Esophagus (tissue), 2 donors: ENCODE measurements at regions not wholly inside any gene's neighbourhood (a gene's known extent, or its start where the extent isn't known, plus 50 kb on each side); places are given as distances from the start of the nearest gene placed in this dataset.

Source experiments
- H3K27ac ChIP-seq, 2 donors: one replicate each; pipeline ENCODE4 v1.5.1; 2013; ENCODE audit warnings: low read depth in 2 of 2, mild to moderate bottlenecking in 2 of 2, inconsistent platforms in 1 of 2, low read length in 1 of 2, moderate library complexity in 1 of 2
- H3K27me3 ChIP-seq, 2 donors: one replicate each; pipeline ENCODE4 v1.6.1; 2013; ENCODE audit warnings: low read length in 2 of 2, control low read depth in 1 of 2, mild to moderate bottlenecking in 1 of 2; ENCODE audit not compliant: insufficient read depth in 2 of 2, control insufficient read depth in 1 of 2
- H3K36me3 ChIP-seq, 2 donors: one replicate each; pipeline ENCODE4 v1.6.1; 2013; ENCODE audit warnings: low read length in 1 of 2; ENCODE audit not compliant: control insufficient read depth in 2 of 2, insufficient read depth in 2 of 2
- H3K4me1 ChIP-seq, 2 donors: one replicate each; pipeline ENCODE4 v1.6.1; 2013; ENCODE audit warnings: low read length in 1 of 2; ENCODE audit not compliant: control insufficient read depth in 2 of 2, insufficient read depth in 2 of 2
- H3K4me3 ChIP-seq, 2 donors: one replicate each; pipeline ENCODE4 v1.5.1; 2013; ENCODE audit warnings: low read length in 2 of 2, mild to moderate bottlenecking in 2 of 2, low read depth in 1 of 2, moderate library complexity in 1 of 2
- H3K9me3 ChIP-seq, 2 donors: one replicate each; pipeline ENCODE4 v1.6.1; 2013; ENCODE audit warnings: mild to moderate bottlenecking in 2 of 2, low read depth in 1 of 2, low read length in 1 of 2, moderate library complexity in 1 of 2; ENCODE audit not compliant: control insufficient read depth in 2 of 2, insufficient read depth in 1 of 2
- WGBS, 2 donors: extraction: QIAGEN DNeasy Blood & Tissue Kit; methylation state at CpG; one replicate each; pipeline ENCODE4 v1.1.7; 2013; 5-methylcytosine and 5-hydroxymethylcytosine counted together
- donor health status: healthy with polysubstance abuse.
- donor health status: Bipolar disorder and iron deficiency.

DNA sequence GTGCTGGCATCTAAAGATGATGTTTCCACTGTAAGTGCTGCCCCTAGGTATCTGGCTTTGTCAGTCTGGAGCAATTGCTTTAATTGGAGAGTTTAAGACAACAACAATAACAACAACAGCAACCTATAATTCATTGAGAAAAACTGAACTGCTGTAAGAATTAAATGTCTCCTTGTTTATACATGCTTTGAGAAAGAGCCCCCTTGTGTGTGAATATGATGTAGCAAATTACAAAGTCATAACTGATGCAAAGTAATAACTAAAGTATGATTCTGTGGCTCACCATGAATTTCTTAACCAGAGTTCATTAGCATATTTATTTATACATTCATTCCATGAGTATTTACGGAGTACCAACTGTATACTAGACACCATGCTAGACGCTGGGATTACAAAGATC is 59.2 kb upstream of the PRIMA1 start:
- Histone ChIP-seq H3K4me3 (no peak overlapping the region), H3K9me3 (peaks cover 0 to 3% of the 10 kb centered on the region in 2 donors), H3K36me3 (no peaks in the 10 kb centered on the region)

DNA sequence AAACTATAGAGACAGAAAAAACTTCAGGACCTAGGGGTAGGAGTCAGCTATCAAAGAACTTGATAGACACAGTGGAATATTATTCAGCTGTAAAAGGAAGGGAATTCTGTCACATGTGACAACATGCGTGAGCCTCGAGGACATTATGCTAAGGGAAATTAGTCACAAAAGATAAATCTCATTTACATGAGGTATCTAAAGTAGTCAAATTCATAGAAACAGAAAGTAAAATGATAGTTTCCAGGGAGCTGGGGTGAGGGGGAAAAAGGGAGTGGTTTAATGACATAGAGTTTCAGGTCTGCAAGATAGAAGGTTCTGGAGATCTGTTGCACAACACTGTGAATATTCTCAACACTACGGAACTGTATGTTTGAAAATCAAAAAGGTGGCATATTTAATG is 50.0 kb upstream of the PRIMA1 start:
- WGBS, 2 donors: 63 to 72% methylated on average over 3 of the region's 3 CpGs
- H3K27me3 ChIP-seq: no peaks in the 10 kb centered on the region
- H3K27ac ChIP-seq: no peak overlapping the region
- H3K4me3 ChIP-seq: no peak overlapping the region
- H3K36me3 ChIP-seq: no peaks in the 10 kb centered on the region
- H3K9me3 ChIP-seq: peaks cover 0 to 3% of the 10 kb centered on the region in 2 donors
- H3K4me1 ChIP-seq: no peaks in the 10 kb centered on the region

More for the DNA sequence above, 59.2 kb upstream of the PRIMA1 start:
- WGBS, 2 donors: 51 to 64% methylated on average over 2 of the region's 2 CpGs
- H3K27ac ChIP-seq: no peak overlapping the region
- H3K4me1 ChIP-seq: no peaks in the 10 kb centered on the region
- no peaks in the 10 kb centered on the region for H3K27me3 ChIP-seq
